SK-N-SH treated with all-trans-retinoic acid at 6 μM for 48 hours (cell line): ENCODE measurements at regions not wholly inside any gene's neighbourhood (a gene's known extent, or its start where the extent isn't known, plus 50 kb on each side); places are given as distances from the start of the nearest gene placed in this dataset.

ENCODE experiments used
- ATAC-seq: fragments of 200-7000 bp; cut with Tn5 transposase; 3 replicates; pipeline ENCODE4 v1.9.1; 2020; ENCODE audit warnings: mild to moderate bottlenecking, moderate library complexity
- BACH2 ChIP-seq: fragments of 250-450 bp; sonication (Bioruptor Pico); IDR thresholded peaks from 2 replicates; pipeline ENCODE4 v1.9.0; 2021; ENCODE audit warnings: mild to moderate bottlenecking, borderline replicate concordance
- CREB5 ChIP-seq: fragments of 250-450 bp; sonication (Bioruptor Pico); IDR thresholded peaks from 2 replicates; pipeline ENCODE4 v1.5.1; 2020; ENCODE audit warnings: low read depth, mild to moderate bottlenecking, moderate library complexity
- CSDC2 ChIP-seq: fragments of 250-450 bp; sonication (Bioruptor Pico); IDR thresholded peaks from 2 replicates; pipeline ENCODE4 v1.5.0; 2020; ENCODE audit warnings: mild to moderate bottlenecking, moderate library complexity
- CSRNP3 ChIP-seq: fragments of 250-450 bp; sonication (Bioruptor Pico); IDR thresholded peaks from 2 replicates; pipeline ENCODE4 v1.5.1; 2021; ENCODE audit warnings: mild to moderate bottlenecking, moderate library complexity
- ESRRG ChIP-seq: fragments of 250-450 bp; sonication (Bioruptor Pico); IDR thresholded peaks from 2 replicates; pipeline ENCODE4 v1.6.1; 2021; ENCODE audit warnings: mild to moderate bottlenecking
- GLIS3 ChIP-seq: fragments of 250-450 bp; sonication (Bioruptor Pico); IDR thresholded peaks from 2 replicates; pipeline ENCODE4 v1.5.0; 2020; ENCODE audit warnings: mild to moderate bottlenecking, moderate library complexity
- ISL1 ChIP-seq: fragments of 250-450 bp; sonication (Bioruptor Pico); IDR thresholded peaks from 2 replicates; pipeline ENCODE4 v2.1.2; 2022; ENCODE audit warnings: mild to moderate bottlenecking, moderate library complexity
- OSR1 ChIP-seq: fragments of 250-450 bp; sonication (Bioruptor Pico); IDR thresholded peaks from 2 replicates; pipeline ENCODE4 v1.8.0; 2022; ENCODE audit warnings: moderate library complexity, mild to moderate bottlenecking, inconsistent platforms
- POU6F1 ChIP-seq: fragments of 250-450 bp; sonication (Bioruptor Pico); IDR thresholded peaks from 2 replicates; pipeline ENCODE4 v1.8.0; 2021; ENCODE audit warnings: low read depth, mild to moderate bottlenecking, moderate library complexity, borderline replicate concordance
- PPARA ChIP-seq: fragments of 250-450 bp; sonication (Bioruptor Pico); IDR thresholded peaks from 2 replicates; pipeline ENCODE4 v1.5.0; 2020; ENCODE audit warnings: mild to moderate bottlenecking, borderline replicate concordance
- RARB ChIP-seq: fragments of 250-450 bp; sonication (Bioruptor Pico); IDR thresholded peaks from 2 replicates; pipeline ENCODE4 v1.8.0; 2021; ENCODE audit warnings: mild to moderate bottlenecking, moderate library complexity
- SNAI2 ChIP-seq: fragments of 250-450 bp; sonication (Bioruptor Pico); IDR thresholded peaks from 2 replicates; pipeline ENCODE4 v1.5.0; 2020; ENCODE audit warnings: mild to moderate bottlenecking, moderate library complexity
- TOX ChIP-seq: fragments of 250-450 bp; sonication (Bioruptor Pico); IDR thresholded peaks from 2 replicates; pipeline ENCODE4 v1.8.0; 2021; ENCODE audit warnings: mild to moderate bottlenecking, moderate library complexity, borderline replicate concordance
- TSHZ2 ChIP-seq: fragments of 250-450 bp; sonication (Bioruptor Pico); IDR thresholded peaks from 2 replicates; pipeline ENCODE4 v1.5.0; 2020; ENCODE audit warnings: mild to moderate bottlenecking, moderate library complexity
- ZC3H10 ChIP-seq: fragments of 250-450 bp; sonication (Bioruptor Pico); IDR thresholded peaks from 2 replicates; pipeline ENCODE4 v1.5.1; 2021; ENCODE audit warnings: mild to moderate bottlenecking, moderate library complexity
- ZFP3 ChIP-seq: fragments of 250-450 bp; sonication (Bioruptor Pico); IDR thresholded peaks from 2 replicates; pipeline ENCODE4 v1.5.0; 2020; ENCODE audit warnings: mild to moderate bottlenecking, moderate library complexity
- ZFP30 ChIP-seq: fragments of 450-650 bp; formaldehyde crosslinking; IDR thresholded peaks from 2 replicates; pipeline ENCODE4 v1.5.0; 2022; ENCODE audit warnings: mild to moderate bottlenecking, moderate library complexity
- ZNF565 ChIP-seq: fragments of 450-650 bp; formaldehyde crosslinking; conservative IDR thresholded peaks from 2 replicates; pipeline ENCODE4 v1.5.0; 2020; ENCODE audit warnings: low read depth, mild to moderate bottlenecking, moderate library complexity
- ZNF70 ChIP-seq: fragments of 450-650 bp; formaldehyde crosslinking; IDR thresholded peaks from 2 replicates; pipeline ENCODE4 v1.5.0; 2020; ENCODE audit warnings: mild to moderate bottlenecking, moderate library complexity
- ZNF8 ChIP-seq: fragments of 450-650 bp; formaldehyde crosslinking; IDR thresholded peaks from 2 replicates; pipeline ENCODE4 v1.5.0; 2020; ENCODE audit warnings: mild to moderate bottlenecking, moderate library complexity
- TF ChIP-seq, protein P1 (sequence below): fragments of 250-450 bp; sonication (Bioruptor Pico); IDR thresholded peaks from 2 replicates; pipeline ENCODE4 v1.8.0; 2020; ENCODE audit warnings: mild to moderate bottlenecking, moderate library complexity, borderline replicate concordance

GRCh38 chr7:50952544-50952943, 169.8 kb upstream of the GRB10 start:
- ATAC-seq: no peak
- TF ChIP-seq SNAI2 (no peak), ZFP30 (CRISPR knock-in tag) (no peak), ZNF8 (CRISPR knock-in tag) (no peak), ZC3H10 (CRISPR knock-in tag) (no peak), OSR1 (CRISPR knock-in tag) (no peak), ISL1 (CRISPR knock-in tag) (no peak), POU6F1 (CRISPR knock-in tag) (no peak), ESRRG (CRISPR knock-in tag) (no peak), TOX (no peak), ZNF70 (no peak), ZFP3 (no peak), ZNF565 (CRISPR knock-in tag) (no peak), CSRNP3 (CRISPR knock-in tag) (no peak), BACH2 (CRISPR knock-in tag) (no peak), PPARA (CRISPR knock-in tag) (no peak), CSDC2 (no peak)
- TF ChIP-seq, protein P1, sequence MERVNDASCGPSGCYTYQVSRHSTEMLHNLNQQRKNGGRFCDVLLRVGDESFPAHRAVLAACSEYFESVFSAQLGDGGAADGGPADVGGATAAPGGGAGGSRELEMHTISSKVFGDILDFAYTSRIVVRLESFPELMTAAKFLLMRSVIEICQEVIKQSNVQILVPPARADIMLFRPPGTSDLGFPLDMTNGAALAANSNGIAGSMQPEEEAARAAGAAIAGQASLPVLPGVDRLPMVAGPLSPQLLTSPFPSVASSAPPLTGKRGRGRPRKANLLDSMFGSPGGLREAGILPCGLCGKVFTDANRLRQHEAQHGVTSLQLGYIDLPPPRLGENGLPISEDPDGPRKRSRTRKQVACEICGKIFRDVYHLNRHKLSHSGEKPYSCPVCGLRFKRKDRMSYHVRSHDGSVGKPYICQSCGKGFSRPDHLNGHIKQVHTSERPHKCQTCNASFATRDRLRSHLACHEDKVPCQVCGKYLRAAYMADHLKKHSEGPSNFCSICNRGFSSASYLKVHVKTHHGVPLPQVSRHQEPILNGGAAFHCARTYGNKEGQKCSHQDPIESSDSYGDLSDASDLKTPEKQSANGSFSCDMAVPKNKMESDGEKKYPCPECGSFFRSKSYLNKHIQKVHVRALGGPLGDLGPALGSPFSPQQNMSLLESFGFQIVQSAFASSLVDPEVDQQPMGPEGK (CRISPR knock-in tag): no peak
- TF ChIP-seq, all 23 proteins: peak for 0

DNA sequence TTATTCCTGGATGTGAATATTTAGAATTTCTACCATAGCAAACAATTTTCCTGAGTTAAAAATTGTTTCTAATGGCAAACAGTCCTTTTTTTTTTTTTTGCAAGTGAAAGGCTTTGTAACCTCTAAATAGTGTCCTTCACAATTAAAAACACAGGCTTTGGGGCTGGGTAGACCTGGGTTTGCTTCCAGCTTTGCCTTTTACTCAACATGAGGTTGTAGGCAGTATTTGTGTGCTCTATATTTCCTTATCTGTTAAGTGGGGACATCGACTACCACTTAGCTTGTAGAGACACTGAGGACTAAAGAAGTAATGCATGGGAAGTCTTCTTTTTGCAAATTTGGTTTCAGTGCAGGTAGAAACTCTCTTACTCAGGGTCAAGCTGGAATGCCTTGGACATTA, 169.4 kb upstream of the GRB10 start:
- no peak for TF ChIP-seq ZNF70
- TF ChIP-seq ZNF8 (CRISPR knock-in tag): no peak
- TF ChIP-seq TSHZ2 (CRISPR knock-in tag): no peak
- no peak for TF ChIP-seq RARB (CRISPR knock-in tag)
- no peak for ATAC-seq

DNA sequence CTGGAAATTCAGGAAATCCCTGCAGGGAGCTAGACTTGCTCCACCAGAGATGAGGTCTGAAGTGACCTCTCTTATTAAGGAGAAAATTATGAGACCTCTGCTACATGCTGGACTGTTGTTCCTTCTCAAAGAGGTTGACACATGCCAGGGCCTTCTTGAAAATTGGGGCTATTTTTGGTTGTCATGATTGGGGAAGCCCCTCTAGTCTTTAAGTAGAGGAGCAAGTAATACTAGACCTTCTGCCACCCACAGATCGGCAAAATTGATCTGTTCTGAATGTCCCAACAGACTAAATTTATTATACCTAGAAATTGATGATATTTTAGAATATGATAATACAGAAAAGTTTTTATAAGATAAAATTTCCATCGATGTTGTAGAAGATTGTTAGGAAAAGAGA, 160.8 kb upstream of the GRB10 start:
- ATAC-seq: no peak
- no peak for TF ChIP-seq ZNF565 (CRISPR knock-in tag)
- TF ChIP-seq GLIS3 (CRISPR knock-in tag): no peak
- no peak for TF ChIP-seq ZFP30 (CRISPR knock-in tag)
- no peak for TF ChIP-seq POU6F1 (CRISPR knock-in tag)
- TF ChIP-seq CREB5 (CRISPR knock-in tag): no peak
- no peak for TF ChIP-seq ZNF70
- no peak for TF ChIP-seq CSDC2
- TF ChIP-seq ISL1 (CRISPR knock-in tag): no peak
- no peak for TF ChIP-seq ZNF8 (CRISPR knock-in tag)
- no peak for TF ChIP-seq TOX
- TF ChIP-seq CSRNP3 (CRISPR knock-in tag): no peak
- no peak for TF ChIP-seq SNAI2
- TF ChIP-seq, all 23 proteins: peak for 0
